ENCODE measurements at regions not wholly inside any gene's neighbourhood (a gene's known extent, or its start where the extent isn't known, plus 50 kb on each side); places are given as distances from the start of the nearest gene placed in this dataset.

DNA sequence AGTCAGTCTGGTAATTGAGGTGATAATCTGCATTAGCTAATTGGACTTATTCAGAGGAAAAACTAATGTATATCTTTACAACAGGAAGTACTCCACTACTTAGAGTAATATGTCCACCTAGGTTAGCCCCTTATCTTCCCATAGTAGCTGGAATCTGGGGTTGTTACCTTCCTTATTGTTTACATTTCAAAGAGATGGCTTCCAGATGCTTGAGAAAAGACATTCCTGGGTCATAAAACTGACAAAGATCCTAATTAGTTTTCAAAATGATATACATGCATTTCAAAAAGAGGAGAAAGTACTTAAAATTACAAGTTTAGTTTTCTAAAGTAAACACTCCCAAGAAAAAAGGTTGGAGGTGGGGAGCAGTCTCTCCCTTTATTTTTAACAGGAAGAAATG lies 78.1 kb downstream of the RPL10L start:
- TF ChIP-seq, protein P1, sequence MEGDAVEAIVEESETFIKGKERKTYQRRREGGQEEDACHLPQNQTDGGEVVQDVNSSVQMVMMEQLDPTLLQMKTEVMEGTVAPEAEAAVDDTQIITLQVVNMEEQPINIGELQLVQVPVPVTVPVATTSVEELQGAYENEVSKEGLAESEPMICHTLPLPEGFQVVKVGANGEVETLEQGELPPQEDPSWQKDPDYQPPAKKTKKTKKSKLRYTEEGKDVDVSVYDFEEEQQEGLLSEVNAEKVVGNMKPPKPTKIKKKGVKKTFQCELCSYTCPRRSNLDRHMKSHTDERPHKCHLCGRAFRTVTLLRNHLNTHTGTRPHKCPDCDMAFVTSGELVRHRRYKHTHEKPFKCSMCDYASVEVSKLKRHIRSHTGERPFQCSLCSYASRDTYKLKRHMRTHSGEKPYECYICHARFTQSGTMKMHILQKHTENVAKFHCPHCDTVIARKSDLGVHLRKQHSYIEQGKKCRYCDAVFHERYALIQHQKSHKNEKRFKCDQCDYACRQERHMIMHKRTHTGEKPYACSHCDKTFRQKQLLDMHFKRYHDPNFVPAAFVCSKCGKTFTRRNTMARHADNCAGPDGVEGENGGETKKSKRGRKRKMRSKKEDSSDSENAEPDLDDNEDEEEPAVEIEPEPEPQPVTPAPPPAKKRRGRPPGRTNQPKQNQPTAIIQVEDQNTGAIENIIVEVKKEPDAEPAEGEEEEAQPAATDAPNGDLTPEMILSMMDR (IDR thresholded peaks at IDR 0.05; ENCODE audit: low read depth, low read length), result no peak
- TF ChIP-seq POLR2A (IDR thresholded peaks at IDR 0.05; ENCODE audit: extremely low read depth, insufficient read length), result no peak

Data from NB4 (cell line).